ENCODE measurements at regions not wholly inside any gene's neighbourhood (a gene's known extent, or its start where the extent isn't known, plus 50 kb on each side); places are given as distances from the start of the nearest gene placed in this dataset.
A peak's percentile ranks its signal among the peaks of the same experiment; 100 is the strongest.

- no peaks in the 10 kb centered on the region for H3K4me1 ChIP-seq (ENCODE audit: control insufficient read depth, insufficient read depth, low read length)
- ChIA-PET CTCF (interaction anchor here (0.6 kb wide), 2 partner anchors 53 to 1077 kb away, joined by 4 to 5 read pairs; no protein-coding TSS in a partner anchor), POLR2A (no interaction called here)
- no peaks in the 10 kb centered on the region for H3K36me3 ChIP-seq (ENCODE audit: control insufficient read depth in 2 of 2, insufficient read depth in 1 of 2, low read length in 2 of 2)
- TF ChIP-seq ZNF140 (tag by site-specific recombination; IDR thresholded peaks at IDR 0.05) (no peak), ZBTB1 (tag by site-specific recombination; IDR thresholded peaks at IDR 0.05) (no peak), ZNF169 (tag by site-specific recombination; IDR thresholded peaks at IDR 0.05) (no peak)
- no peak overlapping the region for H3K4me3 ChIP-seq (ENCODE audit: low read depth, low read length)
- H3K9me3 ChIP-seq (ENCODE audit: control insufficient read depth, insufficient read depth, low read depth, low read length): no peaks in the 10 kb centered on the region
- no peak overlapping the region for H3K27ac ChIP-seq (ENCODE audit: extremely low read depth, low read depth, low read length)
Observed at GRCh38 chr10:1850971-1851527, 113.7 kb upstream of the ADARB2 start.

- POLR2A ChIA-PET: no interaction called here
- CTCF ChIA-PET: no interaction called here
- TF ChIP-seq ZNF37A (tag by site-specific recombination; IDR thresholded peaks at IDR 0.05) (no peak), ZBTB48 (tag by site-specific recombination; IDR thresholded peaks at IDR 0.05) (no peak), ZNF155 (tag by site-specific recombination; IDR thresholded peaks at IDR 0.05) (no peak)
- Histone ChIP-seq H3K36me3 (ENCODE audit: control insufficient read depth in 2 of 2, insufficient read depth in 1 of 2, low read length in 2 of 2) (no peaks in the 10 kb centered on the region), H3K4me1 (ENCODE audit: control insufficient read depth, insufficient read depth, low read length) (no peaks in the 10 kb centered on the region), H3K4me3 (ENCODE audit: low read depth, low read length) (no peak overlapping the region), H3K9me3 (ENCODE audit: control insufficient read depth, insufficient read depth, low read depth, low read length) (no peaks in the 10 kb centered on the region), H3K27ac (ENCODE audit: extremely low read depth, low read depth, low read length) (no peak overlapping the region)
Observed at GRCh38 chr10:1847361-1847760, 110.0 kb upstream of the ADARB2 start.

GRCh38 chr10:1846032-1846431, 108.7 kb upstream of the ADARB2 start:
- ChIA-PET POLR2A (no interaction called here), CTCF (interaction anchor here (0.6 kb wide), 1 partner anchor 162 kb away, joined by 3 read pairs; no protein-coding TSS in a partner anchor)

GRCh38 chr10:1841759-1842158, 104.4 kb upstream of the ADARB2 start:
- CTCF ChIA-PET: no interaction called here
- POLR2A ChIA-PET: no interaction called here
- TF ChIP-seq ZNF658 (tag by site-specific recombination; IDR thresholded peaks at IDR 0.05) (no peak), ZNF274 (IDR thresholded peaks at IDR 0.05; ENCODE audit: low read length) (no peak), ZNF274 (tag by site-specific recombination; IDR thresholded peaks at IDR 0.05; ENCODE audit: borderline replicate concordance) (no peak), ZBTB10 (tag by site-specific recombination; IDR thresholded peaks at IDR 0.05) (no peak)
- TF ChIP-seq, protein P1, sequence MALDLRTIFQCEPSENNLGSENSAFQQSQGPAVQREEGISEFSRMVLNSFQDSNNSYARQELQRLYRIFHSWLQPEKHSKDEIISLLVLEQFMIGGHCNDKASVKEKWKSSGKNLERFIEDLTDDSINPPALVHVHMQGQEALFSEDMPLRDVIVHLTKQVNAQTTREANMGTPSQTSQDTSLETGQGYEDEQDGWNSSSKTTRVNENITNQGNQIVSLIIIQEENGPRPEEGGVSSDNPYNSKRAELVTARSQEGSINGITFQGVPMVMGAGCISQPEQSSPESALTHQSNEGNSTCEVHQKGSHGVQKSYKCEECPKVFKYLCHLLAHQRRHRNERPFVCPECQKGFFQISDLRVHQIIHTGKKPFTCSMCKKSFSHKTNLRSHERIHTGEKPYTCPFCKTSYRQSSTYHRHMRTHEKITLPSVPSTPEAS (tag by site-specific recombination; IDR thresholded peaks at IDR 0.05): 0 out of 2 replicates have a peak, but pooled peaks have one; percentile 28

More at GRCh38 chr10:1846032-1846431, 108.7 kb upstream of the ADARB2 start:
- H3K9me3 ChIP-seq (ENCODE audit: control insufficient read depth, insufficient read depth, low read depth, low read length): no peaks in the 10 kb centered on the region
- no peak overlapping the region for H3K27ac ChIP-seq (ENCODE audit: extremely low read depth, low read depth, low read length)
- H3K4me3 ChIP-seq (ENCODE audit: low read depth, low read length): no peak overlapping the region
- no peak for TF ChIP-seq ZBTB1 (tag by site-specific recombination; IDR thresholded peaks at IDR 0.05)
- no peak for TF ChIP-seq ZNF529 (tag by site-specific recombination; IDR thresholded peaks at IDR 0.05; ENCODE audit: insufficient replicate concordance)
- no peak for TF ChIP-seq ZNF214 (tag by site-specific recombination; IDR thresholded peaks at IDR 0.05; ENCODE audit: borderline replicate concordance)
- no peak for TF ChIP-seq ZNF37A (tag by site-specific recombination; IDR thresholded peaks at IDR 0.05)
- no peak for TF ChIP-seq OSR2 (tag by site-specific recombination; IDR thresholded peaks at IDR 0.05)
- TF ChIP-seq ZNF544 (tag by site-specific recombination; IDR thresholded peaks at IDR 0.05): no peak
- TF ChIP-seq ZNF248 (tag by site-specific recombination; IDR thresholded peaks at IDR 0.05): no peak
- TF ChIP-seq ZNF341 (tag by site-specific recombination; IDR thresholded peaks at IDR 0.05; ENCODE audit: low read depth): no peak
- no peak for TF ChIP-seq ZNF302 (tag by site-specific recombination; IDR thresholded peaks at IDR 0.05; ENCODE audit: low read depth)
- TF ChIP-seq ZNF623 (tag by site-specific recombination; IDR thresholded peaks at IDR 0.05): no peak
- TF ChIP-seq KLF8 (tag by site-specific recombination; IDR thresholded peaks at IDR 0.05): no peak
- TF ChIP-seq ZNF112 (tag by site-specific recombination; IDR thresholded peaks at IDR 0.05): no peak
- no peak for TF ChIP-seq ZNF560 (tag by site-specific recombination; IDR thresholded peaks at IDR 0.05; ENCODE audit: borderline replicate concordance)
- TF ChIP-seq, protein P2, sequence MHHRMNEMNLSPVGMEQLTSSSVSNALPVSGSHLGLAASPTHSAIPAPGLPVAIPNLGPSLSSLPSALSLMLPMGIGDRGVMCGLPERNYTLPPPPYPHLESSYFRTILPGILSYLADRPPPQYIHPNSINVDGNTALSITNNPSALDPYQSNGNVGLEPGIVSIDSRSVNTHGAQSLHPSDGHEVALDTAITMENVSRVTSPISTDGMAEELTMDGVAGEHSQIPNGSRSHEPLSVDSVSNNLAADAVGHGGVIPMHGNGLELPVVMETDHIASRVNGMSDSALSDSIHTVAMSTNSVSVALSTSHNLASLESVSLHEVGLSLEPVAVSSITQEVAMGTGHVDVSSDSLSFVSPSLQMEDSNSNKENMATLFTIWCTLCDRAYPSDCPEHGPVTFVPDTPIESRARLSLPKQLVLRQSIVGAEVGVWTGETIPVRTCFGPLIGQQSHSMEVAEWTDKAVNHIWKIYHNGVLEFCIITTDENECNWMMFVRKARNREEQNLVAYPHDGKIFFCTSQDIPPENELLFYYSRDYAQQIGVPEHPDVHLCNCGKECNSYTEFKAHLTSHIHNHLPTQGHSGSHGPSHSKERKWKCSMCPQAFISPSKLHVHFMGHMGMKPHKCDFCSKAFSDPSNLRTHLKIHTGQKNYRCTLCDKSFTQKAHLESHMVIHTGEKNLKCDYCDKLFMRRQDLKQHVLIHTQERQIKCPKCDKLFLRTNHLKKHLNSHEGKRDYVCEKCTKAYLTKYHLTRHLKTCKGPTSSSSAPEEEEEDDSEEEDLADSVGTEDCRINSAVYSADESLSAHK (tag by site-specific recombination; IDR thresholded peaks at IDR 0.05): no peak
- TF ChIP-seq ZSCAN18 (tag by site-specific recombination; IDR thresholded peaks at IDR 0.05): no peak
- H3K4me1 ChIP-seq (ENCODE audit: control insufficient read depth, insufficient read depth, low read length): no peaks in the 10 kb centered on the region
- H3K36me3 ChIP-seq (ENCODE audit: control insufficient read depth in 2 of 2, insufficient read depth in 1 of 2, low read length in 2 of 2): no peaks in the 10 kb centered on the region

More at GRCh38 chr10:1841759-1842158, 104.4 kb upstream of the ADARB2 start:
- no peak overlapping the region for H3K4me3 ChIP-seq (ENCODE audit: low read depth, low read length)
- H3K27ac ChIP-seq (ENCODE audit: extremely low read depth, low read depth, low read length): no peak overlapping the region
- H3K9me3 ChIP-seq (ENCODE audit: control insufficient read depth, insufficient read depth, low read depth, low read length): no peaks in the 10 kb centered on the region
- no peaks in the 10 kb centered on the region for H3K36me3 ChIP-seq (ENCODE audit: control insufficient read depth in 2 of 2, insufficient read depth in 1 of 2, low read length in 2 of 2)
- H3K4me1 ChIP-seq (ENCODE audit: control insufficient read depth, insufficient read depth, low read length): no peaks in the 10 kb centered on the region
